GM19351 (cell line): ENCODE measurements at regions not wholly inside any gene's neighbourhood (a gene's known extent, or its start where the extent isn't known, plus 50 kb on each side); places are given as distances from the start of the nearest gene placed in this dataset.
"Not testable (repeated sequence)": the region's sequence is repeated elsewhere in the genome, so short reads cannot be mapped to it uniquely, and the experiment has no call there.

Experiments
- ATAC-seq: cut with Tn5 transposase; IDR thresholded peaks from one replicate; pipeline ENCODE4 v1.9.1; 2021; ENCODE audit warnings: mild to moderate bottlenecking, moderate library complexity; ENCODE audit not compliant: unreplicated experiment

DNA sequence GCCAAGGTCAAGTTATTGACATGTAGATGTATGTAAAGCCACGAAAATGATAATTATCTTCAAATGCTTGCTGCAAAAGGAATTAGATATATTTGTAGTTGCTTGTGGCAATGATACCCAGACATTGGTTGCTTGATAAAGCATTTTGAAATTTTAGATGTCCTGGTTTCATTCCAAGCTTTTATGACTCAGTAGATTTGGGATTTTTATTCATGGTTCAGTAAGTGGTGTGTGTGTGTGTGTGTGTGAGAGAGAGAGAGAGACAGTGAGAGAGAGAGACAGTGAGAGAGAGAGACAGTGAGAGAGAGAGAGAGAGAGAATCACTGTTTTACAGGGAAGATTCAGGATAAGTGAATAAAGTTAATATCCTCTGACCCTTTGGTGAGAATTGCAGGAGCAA lies 498.2 kb upstream of the C1orf87 start:
- no peak for ATAC-seq

DNA sequence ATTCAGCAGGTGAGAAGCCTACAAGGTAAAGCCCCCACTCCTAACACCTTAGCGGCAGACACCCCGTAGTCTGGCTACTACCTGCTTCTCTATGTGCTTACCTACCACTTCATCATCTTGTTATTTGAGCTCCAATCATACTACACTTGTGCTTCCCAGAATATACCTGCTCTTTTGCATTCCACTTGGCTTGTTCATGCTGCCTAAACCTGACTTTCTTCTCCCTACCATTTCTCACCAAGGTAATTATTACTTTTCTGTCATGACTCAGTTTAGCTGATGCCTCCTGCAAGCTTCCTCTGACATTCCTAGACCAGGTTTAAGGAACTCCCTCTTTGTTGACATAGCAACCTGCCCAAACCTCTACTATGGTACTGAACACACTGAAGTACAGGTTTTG lies 495.6 kb upstream of the C1orf87 start:
- no peak for ATAC-seq

DNA sequence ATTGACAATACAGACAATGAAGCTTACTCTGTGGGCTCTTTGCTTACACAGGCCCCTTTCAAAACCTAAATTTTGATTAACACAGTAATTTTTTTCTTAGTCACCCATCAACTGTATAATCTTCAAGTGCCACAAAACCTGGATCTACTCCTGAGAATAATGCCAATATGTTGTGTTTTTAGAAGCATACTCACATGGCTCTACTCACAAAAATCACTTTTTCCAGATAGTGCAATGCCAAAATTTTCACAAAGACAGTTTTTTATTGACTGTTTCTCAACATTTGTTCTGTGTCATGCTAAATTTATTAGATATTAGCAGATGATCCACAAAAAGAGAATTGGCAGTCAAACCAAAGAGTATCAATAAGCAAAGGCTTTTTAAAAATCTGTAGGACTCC lies 493.7 kb upstream of the C1orf87 start:
- ATAC-seq, result no peak

DNA sequence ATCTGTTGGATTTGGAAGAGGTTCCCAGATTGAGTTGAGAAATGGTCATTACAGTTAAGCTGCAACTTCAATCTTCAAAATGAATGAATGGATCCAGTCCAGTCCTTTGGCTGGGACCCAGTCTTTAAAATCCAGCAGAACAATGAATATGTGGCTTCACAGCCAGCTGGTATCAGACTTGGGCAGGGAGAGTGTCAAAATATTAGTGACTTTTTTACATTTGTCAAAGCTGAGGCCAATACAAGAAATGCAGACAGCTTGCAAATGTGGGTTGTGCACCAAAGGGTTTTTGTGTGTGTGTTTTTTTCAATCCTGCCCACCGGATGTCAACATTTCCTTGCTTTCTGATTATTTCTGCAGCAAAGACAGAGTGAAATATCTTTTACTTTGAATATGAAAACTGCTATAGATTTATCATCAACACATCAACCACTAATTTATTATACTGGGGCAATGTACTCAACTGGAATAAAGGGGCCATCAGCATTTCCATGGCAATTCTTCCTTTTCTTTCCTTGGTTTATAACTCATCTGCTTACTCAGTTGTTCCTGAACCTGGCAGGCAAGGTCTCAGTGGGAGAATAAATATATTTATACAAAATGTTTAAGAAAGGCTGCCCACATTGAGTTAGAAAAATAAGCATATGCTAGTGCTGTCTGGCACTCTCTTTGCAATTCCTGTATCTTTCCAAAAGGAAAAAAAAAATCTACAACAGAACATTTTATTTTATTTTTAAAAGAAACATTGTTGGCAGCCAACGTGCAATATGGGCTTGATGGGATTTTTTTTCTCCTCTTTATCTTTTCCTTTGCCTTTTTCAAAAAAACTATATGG lies 491.6 kb upstream of the C1orf87 start:
- no peak for ATAC-seq

DNA sequence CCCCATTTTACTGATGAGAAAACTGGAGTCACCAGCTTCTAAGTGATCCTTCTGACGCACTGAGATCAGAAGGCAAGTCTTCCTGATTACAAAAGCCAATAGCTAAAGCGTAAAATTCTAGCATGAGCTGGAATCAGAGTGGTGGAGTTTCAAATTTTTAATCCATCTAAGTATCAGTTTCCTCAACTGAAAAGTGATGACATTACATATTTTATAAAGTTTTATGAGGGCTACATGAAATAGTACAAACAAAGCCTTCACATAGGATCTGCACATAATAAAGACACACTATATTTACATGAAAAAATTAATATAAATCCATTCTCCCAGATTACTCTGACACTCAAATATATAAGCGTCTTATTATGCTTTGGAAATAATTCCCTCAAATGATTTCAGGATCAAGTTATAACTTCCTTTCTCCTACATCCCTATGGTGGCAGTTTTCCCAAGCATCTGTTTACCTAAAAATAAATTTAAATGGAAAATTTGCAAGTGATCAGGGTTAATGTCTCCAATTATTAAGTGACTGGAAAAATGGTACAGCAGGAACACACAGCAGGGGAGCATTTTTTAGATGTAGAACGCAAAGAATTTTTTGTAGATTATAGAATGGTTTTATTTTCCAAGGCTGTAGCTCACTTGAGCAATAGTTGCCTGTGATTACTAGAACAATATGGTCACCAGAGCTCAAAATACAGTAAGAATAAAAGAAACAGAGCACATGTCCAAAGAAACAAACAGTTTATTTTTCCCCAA lies 490.4 kb upstream of the C1orf87 start:
- ATAC-seq, result no peak

DNA sequence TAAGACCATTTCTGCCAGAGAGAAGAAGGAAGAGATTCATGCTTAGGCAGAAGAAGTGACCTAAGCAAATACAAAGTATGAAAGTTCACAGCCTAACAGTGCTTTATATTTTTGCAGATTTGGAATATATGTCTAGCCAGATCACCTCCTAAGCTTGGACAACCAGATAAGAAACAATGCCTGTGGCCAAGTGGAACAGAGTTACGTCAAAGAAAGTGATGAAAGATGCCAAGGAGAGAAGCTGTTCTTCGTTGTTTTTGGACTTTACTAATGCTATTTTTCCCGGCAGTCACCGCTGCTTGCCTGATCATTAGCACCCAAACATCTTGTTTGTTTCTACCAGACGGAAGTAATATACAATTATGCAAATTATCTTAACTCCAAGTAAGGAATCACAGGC lies 489.2 kb upstream of the C1orf87 start:
- ATAC-seq, result no peak

DNA sequence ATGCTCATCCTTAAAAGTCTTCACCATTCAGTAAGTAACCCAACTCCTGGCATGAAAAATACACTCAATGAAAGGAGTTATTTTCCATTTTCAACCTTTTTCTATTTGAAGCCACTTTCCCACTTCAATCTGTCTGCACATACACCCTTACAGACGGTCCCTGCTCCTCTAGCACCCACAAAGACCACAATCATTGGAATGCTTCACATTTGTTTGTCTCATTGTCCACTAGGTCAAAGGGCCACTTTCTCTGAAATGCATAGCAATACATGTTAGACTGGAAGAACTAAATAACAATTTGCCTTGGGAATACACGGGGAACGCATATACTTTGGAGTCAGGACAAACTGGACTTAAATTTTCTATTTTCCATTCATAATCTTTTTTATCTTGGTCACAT lies 487.1 kb upstream of the C1orf87 start:
- ATAC-seq, result no peak

DNA sequence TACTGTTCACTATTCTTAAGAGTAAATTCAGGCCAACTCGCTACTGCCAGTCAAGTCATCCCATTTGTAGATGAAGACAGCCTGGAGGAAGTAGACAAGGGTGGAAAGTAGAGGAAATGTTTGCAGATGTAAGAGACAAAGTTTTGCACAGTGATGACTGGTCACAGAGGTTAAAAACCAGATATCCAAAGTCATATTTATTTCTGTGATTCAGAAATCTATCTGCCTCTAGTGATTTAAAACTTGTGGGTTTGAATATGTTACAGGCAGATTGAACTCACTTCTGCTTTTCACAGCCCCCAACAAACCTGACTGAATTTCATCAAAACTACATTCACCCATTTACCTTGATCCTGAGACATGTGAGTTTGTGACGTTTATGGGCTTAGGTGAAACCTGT lies 484.7 kb upstream of the C1orf87 start:
- ATAC-seq, result no peak

DNA sequence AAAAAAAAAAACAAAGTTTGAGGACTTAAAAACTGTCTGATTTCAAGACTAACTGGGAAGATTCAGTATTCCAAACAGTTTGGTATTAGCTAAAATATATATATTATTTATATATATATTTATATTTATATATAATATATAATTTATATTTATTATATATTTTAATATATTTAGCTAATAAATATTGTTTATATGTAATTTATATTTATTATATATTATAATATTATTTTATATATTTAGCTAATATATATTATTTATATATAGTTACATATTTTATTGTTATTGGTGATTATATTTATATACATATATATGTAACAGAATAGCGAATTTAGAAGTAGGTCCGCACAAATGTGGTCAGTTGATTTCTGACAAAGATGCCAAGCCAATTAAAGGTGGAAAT lies 480.2 kb upstream of the C1orf87 start:
- no peak for ATAC-seq

DNA sequence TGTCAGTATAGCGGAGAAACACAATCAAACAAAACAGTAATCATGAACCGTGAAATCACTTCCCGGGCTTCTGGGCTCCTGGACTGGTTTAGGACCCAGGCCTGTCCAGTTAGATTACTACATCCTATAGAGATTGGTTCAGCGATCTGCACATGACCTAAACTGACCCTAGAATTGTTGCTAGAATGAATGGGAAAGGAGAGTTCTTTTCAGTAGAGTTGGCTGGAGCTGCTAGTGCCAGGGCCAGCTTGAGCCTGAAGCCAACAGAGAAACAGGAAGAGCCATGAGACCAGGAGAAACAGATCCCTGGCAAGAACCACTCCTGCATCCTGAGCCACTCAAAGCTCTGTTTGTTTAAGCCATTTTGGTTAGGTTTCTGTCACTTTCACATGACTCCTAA lies 474.3 kb upstream of the C1orf87 start:
- no peak for ATAC-seq

DNA sequence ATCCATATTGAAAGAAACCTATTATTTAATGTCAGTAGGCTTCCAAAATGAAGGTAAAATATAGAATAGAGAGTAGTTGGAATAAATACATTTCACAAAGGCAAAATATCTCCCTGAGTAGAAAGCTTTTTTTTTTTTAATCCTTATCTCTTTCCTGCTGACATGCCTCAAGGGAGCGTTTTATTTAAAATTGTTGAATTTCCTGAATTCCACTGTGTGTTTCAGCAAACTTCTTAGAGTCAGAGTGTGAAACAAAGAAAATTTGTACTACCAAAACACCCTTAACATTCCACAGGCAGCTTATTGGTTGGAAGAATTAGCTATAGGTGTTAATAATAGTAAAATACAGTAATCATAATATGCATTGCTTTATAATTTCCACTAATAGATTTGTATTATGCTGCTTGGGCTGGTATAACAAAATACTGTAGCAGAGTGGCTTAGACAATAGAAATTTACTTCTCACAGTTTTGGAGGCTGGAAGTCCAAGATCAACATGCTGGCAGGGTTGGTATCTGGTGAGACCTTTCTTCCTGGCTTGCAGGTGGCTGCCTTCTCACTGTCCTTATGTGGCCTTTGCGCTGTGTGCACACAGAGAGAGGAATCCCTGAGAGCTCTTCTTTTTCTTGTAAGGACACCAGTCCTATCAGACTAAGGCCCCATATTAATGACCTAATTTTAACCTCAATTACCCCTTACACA lies 468.4 kb upstream of the C1orf87 start:
- no peak for ATAC-seq

DNA sequence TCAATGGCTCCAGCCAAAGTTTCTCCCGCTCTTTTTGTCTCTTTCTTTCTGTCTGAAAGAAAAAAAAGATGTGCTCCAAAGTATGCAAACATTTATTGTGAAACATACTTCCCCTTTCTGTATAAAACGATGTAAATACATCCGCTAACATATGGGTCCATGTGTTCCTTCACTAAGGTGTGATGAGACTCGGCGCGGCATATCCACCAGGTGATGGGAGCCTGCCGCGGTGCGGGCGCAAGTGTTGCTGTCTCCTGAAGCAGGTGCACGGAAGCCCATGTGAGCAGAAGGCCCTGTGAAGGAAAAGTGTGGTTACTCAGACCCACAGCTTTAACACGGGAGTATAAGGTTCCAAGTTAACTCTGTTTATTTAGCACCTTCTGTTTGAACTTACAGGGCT lies 466.6 kb upstream of the C1orf87 start:
- ATAC-seq, result no peak

DNA sequence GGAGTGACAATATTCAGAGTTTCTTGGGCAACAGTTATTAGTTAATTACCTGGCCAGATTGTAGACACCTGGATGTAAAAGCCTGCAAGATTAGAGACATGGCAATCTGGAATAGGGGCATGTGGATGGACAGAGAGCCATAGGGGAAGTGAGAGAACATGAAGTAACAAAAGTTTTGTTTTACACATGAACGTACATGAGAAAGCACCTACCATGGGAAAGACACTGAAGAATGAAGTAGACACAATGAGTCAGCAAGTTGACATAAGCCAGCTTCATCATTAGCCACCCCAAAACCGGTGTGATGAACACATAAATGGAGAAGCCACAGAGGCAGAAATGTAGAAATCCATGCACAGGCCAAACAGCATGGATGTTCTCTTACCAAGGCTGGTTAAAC lies 462.1 kb upstream of the C1orf87 start:
- no peak for ATAC-seq

DNA sequence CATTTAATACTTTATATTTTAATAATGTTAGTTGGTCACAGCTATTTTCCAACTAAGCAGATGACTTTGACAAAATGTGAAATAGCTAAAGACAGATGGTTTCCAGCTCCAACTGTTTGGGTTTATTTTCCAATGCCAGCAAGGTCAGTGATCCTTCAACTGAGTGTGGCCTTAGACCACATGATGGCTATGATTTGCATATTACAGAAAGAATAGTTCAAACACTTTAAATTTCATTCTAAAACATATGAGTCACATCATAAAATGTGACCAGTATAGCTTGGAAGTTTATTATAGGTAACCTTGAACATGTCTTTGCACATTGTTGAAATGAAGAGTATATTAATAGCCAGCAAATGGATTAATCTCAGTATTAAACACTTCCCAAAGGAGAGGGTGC lies 454.0 kb upstream of the C1orf87 start:
- ATAC-seq, result no peak

DNA sequence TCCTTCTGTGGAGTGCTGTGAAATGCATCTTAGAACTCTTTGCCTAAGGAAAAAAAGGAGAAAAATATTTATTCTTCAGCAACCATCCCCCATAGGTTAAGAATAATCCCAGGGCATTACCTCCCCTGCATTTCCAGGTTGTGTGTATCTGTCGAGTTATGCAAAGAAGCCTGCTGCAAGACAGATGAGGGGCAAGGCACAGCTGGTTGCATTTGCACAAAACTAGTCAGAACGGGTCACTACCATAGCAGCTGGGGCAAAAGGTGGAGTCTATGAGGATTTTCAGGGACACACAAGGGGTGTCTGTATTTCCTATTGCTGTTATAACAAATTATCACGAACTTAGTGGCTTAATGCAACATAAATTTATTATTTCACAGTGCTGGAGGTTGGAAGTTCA lies 443.4 kb upstream of the C1orf87 start:
- no peak for ATAC-seq

DNA sequence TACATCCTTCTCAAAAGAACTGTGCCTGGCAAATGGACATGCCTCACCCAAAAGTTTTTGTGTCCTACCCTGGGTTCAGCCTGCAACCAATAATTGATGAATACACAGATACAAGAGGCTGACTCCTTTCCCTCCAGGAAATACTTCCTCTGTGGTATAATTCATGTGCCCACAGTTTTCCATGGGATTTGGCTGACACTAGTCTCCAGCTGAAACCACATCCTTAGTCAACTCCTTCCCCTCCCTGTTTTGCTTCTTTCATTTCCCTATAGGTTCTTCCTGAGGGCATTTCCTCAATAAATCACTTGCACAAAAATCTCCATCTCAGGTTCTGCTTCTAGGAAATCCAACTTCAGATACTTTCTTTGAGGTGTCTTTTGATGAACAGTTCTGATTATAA lies 436.6 kb upstream of the C1orf87 start:
- no peak for ATAC-seq

DNA sequence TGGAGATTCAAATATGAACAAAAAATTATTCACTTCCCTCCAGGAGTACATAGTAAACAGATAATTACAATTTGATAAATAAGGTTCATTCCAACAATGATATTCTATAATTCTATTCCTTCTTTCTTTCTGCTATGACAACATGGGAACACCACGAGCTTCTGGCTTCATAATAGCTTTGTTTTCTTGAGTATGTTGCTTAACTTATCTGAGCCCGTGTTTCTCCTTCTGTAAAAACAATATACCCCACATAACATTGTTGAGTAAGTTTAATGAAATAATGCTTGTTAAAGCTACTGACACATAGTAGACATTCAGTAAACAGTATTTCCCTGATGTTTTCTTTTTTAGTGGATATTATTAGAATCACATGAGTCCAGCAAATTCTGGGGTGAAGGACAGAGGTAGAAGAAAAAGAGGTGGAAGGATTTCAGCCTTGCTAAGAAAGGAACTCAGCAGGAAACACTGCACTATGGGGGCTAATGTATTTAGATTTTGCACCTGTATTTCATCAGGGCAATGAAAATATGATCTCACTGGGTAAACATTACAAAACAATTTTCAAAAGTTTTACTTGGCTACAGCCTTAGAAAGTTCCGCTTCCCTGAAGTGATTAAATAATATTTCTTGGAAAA lies 430.8 kb upstream of the C1orf87 start:
- no peak for ATAC-seq

DNA sequence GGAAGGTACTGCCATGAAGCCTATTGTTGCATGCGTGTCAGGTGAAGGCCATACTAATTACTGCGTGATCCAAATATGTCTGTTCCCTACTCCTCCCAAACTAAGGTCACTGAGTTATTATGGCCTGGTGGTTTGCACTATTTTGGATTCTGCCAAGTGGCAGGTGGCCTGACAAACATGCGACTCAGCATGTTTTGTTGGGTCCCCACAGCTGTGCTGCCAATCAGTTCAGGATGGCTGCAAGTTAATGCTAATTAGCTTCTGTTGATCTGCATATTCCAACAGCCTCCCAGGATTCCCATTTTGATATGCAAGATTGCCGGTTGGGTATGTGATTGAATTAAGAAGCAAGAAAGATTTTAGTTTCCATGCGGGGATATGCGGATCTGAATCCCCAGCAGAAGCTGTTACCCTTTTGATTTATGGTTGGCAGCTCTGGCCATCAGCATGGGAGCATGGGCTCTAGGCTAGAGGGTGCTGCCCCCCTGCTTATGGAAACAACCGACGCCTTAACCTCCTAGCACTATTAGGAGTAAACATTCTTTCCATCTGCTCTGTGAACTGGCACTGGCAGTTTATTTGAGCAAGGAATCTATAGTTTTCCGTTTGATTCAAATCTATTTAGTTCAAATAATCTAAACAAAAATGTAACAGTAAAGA lies 429.8 kb upstream of the C1orf87 start:
- no peak for ATAC-seq

DNA sequence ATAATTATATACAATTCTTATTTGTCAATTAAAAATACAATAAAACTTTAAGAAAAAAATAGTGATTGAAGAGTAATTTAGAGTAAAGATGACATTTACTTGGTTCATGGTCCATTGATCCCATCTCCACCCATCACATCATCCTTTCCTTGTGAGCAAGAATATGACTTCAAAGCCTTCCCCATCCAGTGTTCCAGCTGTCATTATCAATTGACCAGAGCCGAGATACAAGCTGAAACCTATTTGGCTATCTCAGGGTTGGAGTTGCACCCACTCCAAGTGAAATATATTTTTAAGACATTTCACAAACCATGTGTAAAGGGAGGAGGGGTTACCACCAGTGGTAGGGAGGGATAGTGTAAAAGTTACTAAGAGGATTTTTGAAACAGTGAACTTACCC lies 428.9 kb upstream of the C1orf87 start:
- no peak for ATAC-seq

DNA sequence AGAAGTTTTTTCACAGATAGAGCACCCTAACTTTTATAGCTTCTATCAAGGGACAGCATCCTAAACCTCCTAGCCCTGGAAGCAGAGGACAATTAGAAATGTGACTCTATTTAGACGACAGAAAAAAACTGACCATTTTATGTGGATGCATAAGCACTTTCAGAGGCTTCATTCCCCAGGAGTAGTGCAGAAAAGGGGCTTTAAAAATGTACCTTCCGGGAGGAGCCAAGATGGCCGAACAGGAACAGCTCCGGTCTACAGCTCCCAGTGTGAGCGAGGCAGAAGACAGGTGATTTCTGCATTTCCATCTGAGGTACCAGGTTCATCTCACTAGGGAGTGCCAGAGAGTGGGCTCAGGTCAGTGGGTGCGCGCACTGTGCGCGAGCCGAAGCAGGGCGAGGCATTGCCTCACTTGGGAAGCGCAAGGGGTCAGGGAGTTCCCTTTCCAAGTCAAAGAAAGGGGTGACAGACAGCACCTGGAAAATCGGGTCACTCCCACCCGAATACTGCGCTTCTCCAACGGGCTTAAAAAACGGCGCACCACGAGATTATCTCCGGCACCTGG lies 416.4 kb upstream of the C1orf87 start:
- ATAC-seq, result not testable (repeated sequence)

DNA sequence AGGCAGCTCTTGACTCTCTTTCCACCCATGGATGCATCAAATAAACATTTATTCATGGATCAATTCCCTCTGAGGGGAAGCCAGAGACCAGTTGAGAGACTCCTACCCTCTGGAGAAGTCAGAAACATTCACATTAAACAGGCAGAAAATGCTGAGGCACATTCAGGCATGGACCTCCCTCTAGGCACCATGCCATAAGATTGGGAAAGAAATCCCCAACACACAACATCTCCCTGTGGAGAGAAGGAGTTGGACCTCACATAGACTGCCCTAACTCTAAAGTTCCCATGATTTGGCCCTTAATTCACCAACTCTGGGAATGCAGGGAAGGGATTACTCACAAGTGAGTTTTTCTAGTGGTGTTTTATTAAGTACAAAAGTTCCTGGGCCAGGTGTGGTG lies 415.3 kb upstream of the C1orf87 start:
- no peak for ATAC-seq
